SK-N-MC (cell line): ENCODE measurements at regions not wholly inside any gene's neighbourhood (a gene's known extent, or its start where the extent isn't known, plus 50 kb on each side); places are given as distances from the start of the nearest gene placed in this dataset.

ENCODE experiments used
- EZH2 ChIP-seq: fragments of 200-600 bp; sonication (generic); IDR thresholded peaks from one replicate; pipeline ENCODE4 v1.6.1; 2017; ENCODE audit warnings: antibody characterized with exemption
- POLR2AphosphoS5 ChIP-seq: IDR thresholded peaks from 2 replicates; pipeline ENCODE4 v1.6.1; 2012; ENCODE audit warnings: mild to moderate bottlenecking, low read depth, low read length, borderline replicate concordance

DNA sequence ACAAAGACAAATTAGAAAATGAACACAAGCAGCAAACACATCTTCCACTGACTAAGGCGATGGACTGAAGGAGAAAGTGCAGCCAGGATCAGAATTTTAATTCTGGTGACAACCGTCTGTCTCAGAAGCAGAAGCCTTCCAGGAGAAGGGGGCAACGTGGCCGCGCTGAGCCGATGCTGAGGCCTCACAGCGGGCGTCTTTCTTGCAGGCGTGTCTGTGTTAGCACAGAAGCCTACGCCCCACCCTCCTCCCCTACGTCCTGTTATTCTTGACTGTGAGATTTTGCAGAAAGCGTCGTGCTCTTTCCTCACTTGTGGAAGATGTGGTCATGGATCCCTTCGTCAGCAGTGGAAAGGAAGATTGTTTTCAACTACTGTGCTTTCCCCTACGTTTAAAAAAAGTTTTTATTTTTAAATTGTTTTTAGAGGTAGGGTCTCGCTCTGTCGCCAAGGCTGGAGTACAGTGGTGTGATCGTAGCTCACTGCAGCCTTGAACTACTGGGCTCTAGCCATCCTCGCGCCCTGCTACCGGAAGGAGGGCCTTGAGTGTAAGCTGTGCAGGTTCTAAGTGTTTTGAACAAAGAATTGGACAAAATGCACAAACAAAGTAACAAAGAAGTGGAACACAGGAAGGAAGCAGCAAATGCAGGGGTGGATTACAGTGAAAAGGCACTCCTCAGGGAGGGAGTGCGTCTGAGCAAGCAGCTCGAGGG, 422.0 kb downstream of the GALR1 start:
- TF ChIP-seq EZH2 (no peak), POLR2AphosphoS5 (no peak)
